OCI-LY7 (cell line): ENCODE measurements at regions not wholly inside any gene's neighbourhood (a gene's known extent, or its start where the extent isn't known, plus 50 kb on each side); places are given as distances from the start of the nearest gene placed in this dataset.

ENCODE experiments used
- BruUV-seq: library from RNA; stranded (reverse); fragments of 400-500 nt; replicated peaks from 2 replicates; lab custom pipeline; 2021; lab: Mats Ljungman, UMichigan
- CTCF ChIA-PET: fragments of 300-600 bp; sonication (Branson Sonifier 250); formaldehyde crosslinking; loops from one replicate; lab custom pipeline; 2022; ENCODE audit warnings: antibody characterized with exemption; ENCODE audit not compliant: unreplicated experiment; lab: Charles Lee
- POLR2A ChIA-PET: fragments of 300-600 bp; sonication (Branson Sonifier 250); formaldehyde crosslinking; loops from one replicate; lab custom pipeline; 2022; ENCODE audit warnings: antibody characterized with exemption; lab: Charles Lee
- DNase-seq: peaks from one replicate; pipeline ENCODE4 v3.0.0-alpha.2; 2015; ENCODE audit warnings: low spot score
- H2AFZ ChIP-seq: fragments of 200-600 bp; sonication (generic), shearing (Covaris generic); 2 replicates; pipeline ENCODE4 v1.6.1; 2014; ENCODE audit warnings: mild to moderate bottlenecking, antibody characterized with exemption, low read length, moderate library complexity
- H3K27ac ChIP-seq: fragments of 200-600 bp; sonication (generic); 2 replicates; pipeline ENCODE4 v1.5.1; 2014; ENCODE audit warnings: mixed run types, low read depth, mild to moderate bottlenecking, moderate library complexity, low read length, inconsistent platforms; ENCODE audit not compliant: poor library complexity, severe bottlenecking
- H3K36me3 ChIP-seq: fragments of 200-600 bp; sonication (generic); 2 replicates; pipeline ENCODE4 v1.6.1; 2014; ENCODE audit warnings: mild to moderate bottlenecking, antibody characterized with exemption, low read length, moderate library complexity, mixed read lengths; ENCODE audit not compliant: insufficient read depth
- H3K4me1 ChIP-seq: fragments of 200-600 bp; sonication (generic); 2 replicates; pipeline ENCODE4 v1.5.1; 2014; ENCODE audit warnings: mild to moderate bottlenecking, low read length; ENCODE audit not compliant: insufficient read depth, poor library complexity, severe bottlenecking
- H3K4me2 ChIP-seq: fragments of 200-600 bp; sonication (generic); 2 replicates; pipeline ENCODE4 v1.6.1; 2014; ENCODE audit warnings: mild to moderate bottlenecking, low read length
- H3K4me3 ChIP-seq: fragments of 200-600 bp; sonication (generic); 2 replicates; pipeline ENCODE4 v1.5.1; 2014; ENCODE audit warnings: mild to moderate bottlenecking, low read depth, low read length; ENCODE audit not compliant: poor library complexity, severe bottlenecking
- H3K79me2 ChIP-seq: fragments of 200-600 bp; sonication (generic); 2 replicates; pipeline ENCODE4 v1.6.1; 2016; ENCODE audit warnings: low read depth, mild to moderate bottlenecking, low read length, moderate library complexity, mixed read lengths; ENCODE audit not compliant: insufficient read depth
- H3K9me2 ChIP-seq: fragments of 200-600 bp; sonication (generic); 2 replicates; pipeline ENCODE4 v1.6.1; 2016; ENCODE audit warnings: mild to moderate bottlenecking, low read length, mixed read lengths; ENCODE audit not compliant: insufficient read depth
- H3K9me3 ChIP-seq: fragments of 200-600 bp; sonication (generic); 2 replicates; pipeline ENCODE4 v1.6.1; 2014; ENCODE audit warnings: mild to moderate bottlenecking, mixed run types, low read length, mixed read lengths
- H4K20me1 ChIP-seq: fragments of 200-600 bp; sonication (generic); 2 replicates; pipeline ENCODE4 v1.6.1; 2014; ENCODE audit warnings: mild to moderate bottlenecking, antibody characterized with exemption, low read length, moderate library complexity, mixed read lengths; ENCODE audit not compliant: insufficient read depth
- CTCF ChIP-seq: fragments of 200-600 bp; sonication (generic); conservative IDR thresholded peaks from 2 replicates; pipeline ENCODE4 v1.5.1; 2014; ENCODE audit warnings: mild to moderate bottlenecking, antibody characterized with exemption, low read length, moderate library complexity, mixed read lengths
- EZH2phosphoT487 ChIP-seq: fragments of 200-600 bp; sonication (generic); IDR thresholded peaks from 2 replicates; pipeline ENCODE4 v1.6.1; 2018; ENCODE audit warnings: low read depth, borderline replicate concordance, mild to moderate bottlenecking, mixed run types, antibody characterized with exemption, low read length, moderate library complexity, mixed read lengths
- intact Hi-C: fragments of 100-400 bp; cut with micrococcal nuclease; formaldehyde crosslinking; loops from one replicate; pipeline ENCODE4 v1.10.0; 2022; ENCODE audit not compliant: unreplicated experiment

GRCh38 chr20:23193801-23194384 lies 107.8 kb upstream of the CD93 start:
- H3K9me2 ChIP-seq = no peaks in the 10 kb centered on the region
- no peak overlapping the region for H3K4me2 ChIP-seq
- TF ChIP-seq EZH2phosphoT487 (no peak), CTCF (no peak)
- no peaks in the 10 kb centered on the region; the same call in 1 of the 2 replicates for H3K9me3 ChIP-seq
- no peaks in the 10 kb centered on the region for H3K79me2 ChIP-seq
- intact Hi-C loops = no loop called here
- POLR2A ChIA-PET = no interaction called here
- CTCF ChIA-PET = no interaction called here
- H2AFZ ChIP-seq = no peak overlapping the region
- H4K20me1 ChIP-seq = no peaks in the 10 kb centered on the region
- DNase-seq = no peak
- H3K4me1 ChIP-seq = no peaks in the 10 kb centered on the region
- no TSS peak for BruUV-seq
- no peak overlapping the region for H3K27ac ChIP-seq
- no peaks in the 10 kb centered on the region for H3K36me3 ChIP-seq
- no peak overlapping the region for H3K4me3 ChIP-seq

- Histone ChIP-seq H3K36me3 (no peaks in the 10 kb centered on the region), H3K79me2 (no peaks in the 10 kb centered on the region), H3K4me1 (no peaks in the 10 kb centered on the region), H3K27ac (no peak overlapping the region), H3K9me2 (no peaks in the 10 kb centered on the region), H3K4me3 (no peak overlapping the region), H3K9me3 (no peaks in the 10 kb centered on the region; the same call in 1 of the 2 replicates), H2AFZ (no peak overlapping the region), H3K4me2 (no peak overlapping the region), H4K20me1 (no peaks in the 10 kb centered on the region)
- intact Hi-C loops = no loop called here
- TF ChIP-seq EZH2phosphoT487 = no peak
- no peak for TF ChIP-seq CTCF
- POLR2A ChIA-PET = no interaction called here
- DNase-seq = no peak
- CTCF ChIA-PET = no interaction called here
- no TSS peak for BruUV-seq
These were observed 106.3 kb upstream of the CD93 start for GRCh38 chr20:23192469-23192868.

- CTCF ChIA-PET = no interaction called here
These were observed 104.4 kb upstream of the CD93 start for GRCh38 chr20:23190557-23190956.

More at GRCh38 chr20:23190557-23190956, 104.4 kb upstream of the CD93 start:
- no peaks in the 10 kb centered on the region for H3K79me2 ChIP-seq
- H4K20me1 ChIP-seq = no peaks in the 10 kb centered on the region
- H3K9me3 ChIP-seq = no peaks in the 10 kb centered on the region; the same call in 1 of the 2 replicates
- no peak for DNase-seq
- no peaks in the 10 kb centered on the region for H3K9me2 ChIP-seq
- H3K36me3 ChIP-seq = no peaks in the 10 kb centered on the region
- POLR2A ChIA-PET = no interaction called here
- intact Hi-C loops = no loop called here
- H3K4me2 ChIP-seq = no peak overlapping the region
- H3K27ac ChIP-seq = no peak overlapping the region
- TF ChIP-seq EZH2phosphoT487 (no peak), CTCF (no peak)
- no TSS peak for BruUV-seq
- H3K4me3 ChIP-seq = no peak overlapping the region
- no peak overlapping the region for H2AFZ ChIP-seq
- no peaks in the 10 kb centered on the region for H3K4me1 ChIP-seq
